A549 (cell line): ENCODE measurements at regions not wholly inside any gene's neighbourhood (a gene's known extent, or its start where the extent isn't known, plus 50 kb on each side); places are given as distances from the start of the nearest gene placed in this dataset.

Experiments used
- CEBPB ChIP-seq, 2 experiments: fragments of >200 bp in 1 of 2; sonication (Bioruptor Twin) in 1 of 2; formaldehyde crosslinking in 1 of 2; IDR thresholded peaks; 2 replicates each; pipeline ENCODE4 v1.6.1; 2012 to 2016
- CHD2 ChIP-seq: fragments of 150-350 bp; IDR thresholded peaks from 2 replicates; pipeline ENCODE4 v1.6.1; 2014; ENCODE audit warnings: low read length; ENCODE audit not compliant: partially characterized antibody
- CTCF ChIP-seq: fragments of >200 bp; sonication (Bioruptor Twin); formaldehyde crosslinking; IDR thresholded peaks from 3 replicates; pipeline ENCODE4 v1.5.1; 2016
- EP300 ChIP-seq, 2 experiments: fragments of >200 bp; sonication (Bioruptor Twin); formaldehyde crosslinking; IDR thresholded peaks; 2 replicates in 1 of 2; 3 replicates in 1 of 2; pipeline ENCODE4 v1.6.1; 2016 to 2017
- ESRRA ChIP-seq: fragments of 150-350 bp; IDR thresholded peaks from 2 replicates; pipeline ENCODE4 v1.6.1; 2014; ENCODE audit warnings: mild to moderate bottlenecking, low read length, borderline replicate concordance
- FOSL2 ChIP-seq, 2 experiments: fragments of 450-650 bp in 1 of 2; fragments of >200 bp in 1 of 2; sonication (Bioruptor Twin) in 1 of 2; formaldehyde crosslinking; IDR thresholded peaks; 2 replicates each; pipeline versions ENCODE4 v1.5.0 to v1.6.1; 2016 to 2020; ENCODE audit warnings: mild to moderate bottlenecking in 1 of 2, moderate library complexity in 1 of 2
- HDAC2 ChIP-seq: fragments of 200-600 bp; sonication (generic); IDR thresholded peaks from 2 replicates; pipeline ENCODE4 v1.6.1; 2016
- JUN ChIP-seq, 2 experiments: fragments of >200 bp; sonication (Bioruptor Twin); formaldehyde crosslinking; IDR thresholded peaks; 2 replicates in 1 of 2; 3 replicates in 1 of 2; pipeline ENCODE4 v1.6.1; 2016 to 2017
- KDM5A ChIP-seq: fragments of 200-600 bp; sonication (generic); IDR thresholded peaks from 2 replicates; pipeline ENCODE4 v1.6.1; 2016; ENCODE audit warnings: antibody characterized with exemption, mild to moderate bottlenecking
- POLR2A ChIP-seq: IDR thresholded peaks from 2 replicates; pipeline ENCODE4 v1.6.1; 2012; ENCODE audit warnings: mild to moderate bottlenecking, low read length
- RAD21 ChIP-seq, 2 experiments: fragments of >200 bp in 1 of 2; sonication (Bioruptor Twin) in 1 of 2; formaldehyde crosslinking in 1 of 2; IDR thresholded peaks in 1 of 2; conservative IDR thresholded peaks in 1 of 2; 2 replicates in 1 of 2; 3 replicates in 1 of 2; pipeline ENCODE4 v1.6.1; 2012 to 2018; ENCODE audit warnings: inconsistent platforms in 1 of 2
- ZSCAN20 ChIP-seq: fragments of 250-450 bp; sonication (Bioruptor Pico); IDR thresholded peaks from 2 replicates; pipeline ENCODE4 v1.8.0; 2022; ENCODE audit warnings: mild to moderate bottlenecking, moderate library complexity

GRCh38 chrX:25131055-25131454 lies 115.3 kb upstream of the ARX start:
- TF ChIP-seq CTCF (no peak), ESRRA (no peak), KDM5A (no peak), RAD21 (conservative IDR thresholded peaks at IDR 0.05 in 1 of 2, IDR thresholded peaks at IDR 0.05 in 1 of 2) (no peak), ZSCAN20 (CRISPR knock-in tag) (no peak), EP300 (IDR thresholded peaks at IDR 0.05) (no peak), POLR2A (no peak), CHD2 (no peak), FOSL2 (IDR thresholded peaks at IDR 0.05) (no peak), FOSL2 (CRISPR knock-in tag; IDR thresholded peaks at IDR 0.05) (no peak), JUN (IDR thresholded peaks at IDR 0.05) (no peak), CEBPB (IDR thresholded peaks at IDR 0.05) (no peak), HDAC2 (no peak)
